ENCODE measurements at regions not wholly inside any gene's neighbourhood (a gene's known extent, or its start where the extent isn't known, plus 50 kb on each side); places are given as distances from the start of the nearest gene placed in this dataset.
"Not testable (repeated sequence)": the region's sequence is repeated elsewhere in the genome, so short reads cannot be mapped to it uniquely, and the experiment has no call there.

DNA sequence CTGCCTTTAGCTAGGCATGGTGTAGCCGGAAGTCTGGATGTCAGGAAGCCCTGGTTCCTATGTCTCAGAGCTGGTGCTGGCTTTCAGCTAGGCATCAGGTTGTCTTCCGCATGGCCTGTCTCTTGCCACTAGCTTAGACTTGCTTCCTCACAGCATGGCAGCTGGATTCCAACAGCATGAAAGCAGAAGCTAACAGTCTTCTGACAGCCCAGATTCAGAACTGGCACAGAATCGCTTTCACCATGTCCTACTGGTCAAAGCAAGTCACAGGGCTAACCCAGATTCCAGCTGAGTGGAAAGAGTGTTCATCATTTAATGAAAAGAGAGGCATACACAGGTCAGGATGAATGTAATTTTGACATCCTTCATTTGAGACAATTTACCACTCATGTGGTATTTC lies 1050.5 kb downstream of the ROBO2 start:
- no peak for TF ChIP-seq CTCF (IDR thresholded peaks at IDR 0.05; ENCODE audit: low read depth, low read length)
- H3K4me3 ChIP-seq (ENCODE audit: low read depth, low read length) = no peak overlapping the region
- in situ Hi-C loops (cut with HindIII; ENCODE audit: low sequenced_read_pairs) = no loop called here
- no peak for DNase-seq (ENCODE audit: low read depth, low spot score)

GRCh38 chr3:78091478-78092119 lies 1051.7 kb downstream of the ROBO2 start:
- no peak overlapping the region for H3K4me3 ChIP-seq (ENCODE audit: low read depth, low read length)

DNA sequence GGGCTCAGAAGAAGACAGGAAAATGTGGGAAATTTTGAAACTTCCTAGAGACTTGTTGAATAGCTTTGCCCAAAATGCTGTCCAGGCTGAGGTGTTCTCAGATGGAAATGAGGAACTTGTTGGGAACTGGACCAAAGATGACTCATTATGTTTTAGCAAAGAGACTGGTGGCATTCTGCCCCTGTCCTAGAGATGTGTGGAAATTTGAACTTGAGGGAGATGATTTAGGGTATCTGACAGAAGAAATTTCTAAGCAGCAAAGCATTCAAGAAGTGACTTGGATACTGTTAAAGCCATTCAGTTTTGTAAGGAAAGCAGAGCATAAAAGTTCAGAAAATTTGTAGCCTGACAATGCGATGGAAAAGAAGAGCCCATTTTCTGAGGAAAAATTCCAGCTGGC lies 1052.7 kb downstream of the ROBO2 start:
- peak; percentile 32 for DNase-seq (ENCODE audit: low read depth, low spot score)
- H3K4me3 ChIP-seq (ENCODE audit: low read depth, low read length); in situ Hi-C loops (cut with HindIII; ENCODE audit: low sequenced_read_pairs): not testable (repeated sequence)

More at GRCh38 chr3:78091478-78092119, 1051.7 kb downstream of the ROBO2 start:
- TF ChIP-seq CTCF (IDR thresholded peaks at IDR 0.05; ENCODE audit: low read depth, low read length) = no peak
- in situ Hi-C loops (cut with HindIII; ENCODE audit: low sequenced_read_pairs) = no loop called here
- DNase-seq (ENCODE audit: low read depth, low spot score) = no peak

DNA sequence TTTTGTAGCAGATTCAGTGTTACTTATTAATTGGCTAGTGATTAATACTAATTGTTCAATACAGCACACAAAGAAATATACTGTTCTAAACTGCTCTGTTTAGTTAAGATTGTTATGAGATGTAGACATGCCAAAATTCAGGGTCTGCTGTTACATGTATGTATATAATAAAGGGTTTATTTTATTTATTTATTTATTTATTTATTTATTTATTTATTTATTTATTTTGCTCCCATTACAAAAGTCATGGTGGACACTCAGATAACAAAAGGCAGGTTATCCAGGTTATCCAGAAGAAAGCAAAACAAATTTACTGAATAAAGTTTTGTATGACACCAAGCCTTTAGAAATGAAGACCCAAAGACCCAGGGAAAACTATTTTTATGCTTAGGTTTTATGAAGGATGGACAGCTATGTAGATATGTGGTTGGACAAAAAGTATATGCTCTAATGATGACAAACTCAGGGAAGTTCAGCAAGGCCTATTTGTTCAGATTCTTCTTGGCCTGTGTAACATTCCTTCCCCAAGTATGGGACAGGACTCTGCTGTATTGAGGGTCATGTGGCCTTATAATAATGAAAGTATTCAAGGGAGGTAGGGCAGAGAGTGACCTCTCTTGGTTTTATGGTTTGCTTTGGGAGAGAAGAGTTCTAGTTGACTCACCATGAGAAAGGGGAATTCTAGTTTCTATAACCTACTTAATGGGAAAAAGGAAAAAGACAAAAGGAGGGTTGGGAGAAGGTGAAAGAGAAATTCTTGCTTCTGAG lies 1056.8 kb downstream of the ROBO2 start:
- no peak for TF ChIP-seq CTCF (IDR thresholded peaks at IDR 0.05; ENCODE audit: low read depth, low read length)
- in situ Hi-C loops (cut with HindIII; ENCODE audit: low sequenced_read_pairs) = no loop called here
- H3K4me3 ChIP-seq (ENCODE audit: low read depth, low read length) = no peak overlapping the region
- peak; percentile 83 for DNase-seq (ENCODE audit: low read depth, low spot score)

GRCh38 chr3:78098367-78098766 lies 1058.5 kb downstream of the ROBO2 start:
- in situ Hi-C loops (cut with HindIII; ENCODE audit: low sequenced_read_pairs) = no loop called here
- no peak for DNase-seq (ENCODE audit: low read depth, low spot score)
- no peak overlapping the region for H3K4me3 ChIP-seq (ENCODE audit: low read depth, low read length)
- no peak for TF ChIP-seq CTCF (IDR thresholded peaks at IDR 0.05; ENCODE audit: low read depth, low read length)

GRCh38 chr3:78101384-78101783 lies 1061.5 kb downstream of the ROBO2 start:
- TF ChIP-seq CTCF (IDR thresholded peaks at IDR 0.05; ENCODE audit: low read depth, low read length) = no peak
- in situ Hi-C loops (cut with HindIII; ENCODE audit: low sequenced_read_pairs) = no loop called here
- peak; percentile 90 for DNase-seq (ENCODE audit: low read depth, low spot score)
- no peak overlapping the region for H3K4me3 ChIP-seq (ENCODE audit: low read depth, low read length)

GRCh38 chr3:78108269-78108961 lies 1068.5 kb downstream of the ROBO2 start:
- in situ Hi-C loops (cut with HindIII; ENCODE audit: low sequenced_read_pairs); DNase-seq (ENCODE audit: low read depth, low spot score); H3K4me3 ChIP-seq (ENCODE audit: low read depth, low read length): not testable (repeated sequence)
